Osteoblast (primary cell): ENCODE measurements at regions not wholly inside any gene's neighbourhood (a gene's known extent, or its start where the extent isn't known, plus 50 kb on each side); places are given as distances from the start of the nearest gene placed in this dataset.

Source experiments
- DNase-seq: peaks from one replicate; pipeline ENCODE4 v3.0.0; 2011; ENCODE audit warnings: low spot score, mixed read lengths; ENCODE audit not compliant: insufficient read length; ENCODE audit errors: missing footprints
- H2AFZ ChIP-seq: 2 replicates; pipeline ENCODE4 v1.6.0; 2011; ENCODE audit warnings: mild to moderate bottlenecking, low read length
- H3K27ac ChIP-seq: 2 replicates; pipeline ENCODE4 v1.5.1; 2011; ENCODE audit warnings: mild to moderate bottlenecking, low read depth, low read length, moderate library complexity
- H3K27me3 ChIP-seq: 2 replicates; pipeline ENCODE4 v1.6.0; 2012; ENCODE audit warnings: mild to moderate bottlenecking, control low read depth, inconsistent platforms, low read length, moderate library complexity; ENCODE audit not compliant: insufficient read depth
- H3K36me3 ChIP-seq: 2 replicates; pipeline ENCODE4 v1.5.1; 2011; ENCODE audit warnings: mild to moderate bottlenecking, low read length, control low read depth, moderate library complexity; ENCODE audit not compliant: insufficient read depth
- H3K4me1 ChIP-seq: 2 replicates; pipeline ENCODE4 v1.5.1; 2011; ENCODE audit warnings: mild to moderate bottlenecking, low read length, control low read depth, moderate library complexity; ENCODE audit not compliant: insufficient read depth
- H3K4me2 ChIP-seq: 2 replicates; pipeline ENCODE4 v1.6.0; 2011; ENCODE audit warnings: mild to moderate bottlenecking, low read length; ENCODE audit not compliant: insufficient read depth
- H3K4me3 ChIP-seq: fragments of 200-600 bp; sonication (generic); 3 replicates; pipeline ENCODE4 v1.5.1; 2012; ENCODE audit warnings: mild to moderate bottlenecking, low read length, inconsistent platforms; ENCODE audit not compliant: insufficient read depth
- H3K79me2 ChIP-seq: 2 replicates; pipeline ENCODE4 v1.6.0; 2012; ENCODE audit warnings: mild to moderate bottlenecking, low read length, control low read depth, inconsistent platforms; ENCODE audit not compliant: insufficient read depth
- H3K9me3 ChIP-seq: 2 replicates; pipeline ENCODE4 v1.5.1; 2011; ENCODE audit warnings: low read depth, low read length, control low read depth
- H4K20me1 ChIP-seq: 2 replicates; pipeline ENCODE4 v1.6.0; 2012; ENCODE audit warnings: mild to moderate bottlenecking, low read length, control low read depth; ENCODE audit not compliant: insufficient read depth
- CTCF ChIP-seq: IDR thresholded peaks from 2 replicates; pipeline ENCODE4 v1.5.1; 2011; ENCODE audit warnings: mild to moderate bottlenecking, low read depth, low read length, moderate library complexity; ENCODE audit errors: extremely low read depth

- Histone ChIP-seq H3K9me3 (no peaks in the 10 kb centered on the region), H3K27me3 (no peaks in the 10 kb centered on the region), H2AFZ (no peak overlapping the region), H3K4me1 (no peaks in the 10 kb centered on the region), H3K4me2 (no peak overlapping the region), H3K4me3 (no peak overlapping the region), H4K20me1 (no peaks in the 10 kb centered on the region), H3K36me3 (no peaks in the 10 kb centered on the region), H3K79me2 (no peaks in the 10 kb centered on the region), H3K27ac (no peak overlapping the region)
- no peak for TF ChIP-seq CTCF
- DNase-seq, result no peak
Observed at GRCh38 chr7:24464861-24465260, 108.4 kb upstream of the PALS2 start.

- H3K79me2 ChIP-seq, result no peaks in the 10 kb centered on the region
- no peak for TF ChIP-seq CTCF
- no peaks in the 10 kb centered on the region for H3K9me3 ChIP-seq
- no peak overlapping the region for H2AFZ ChIP-seq
- H3K27me3 ChIP-seq, result no peaks in the 10 kb centered on the region
- H3K36me3 ChIP-seq, result no peaks in the 10 kb centered on the region
- DNase-seq, result no peak
- H3K4me3 ChIP-seq, result no peak overlapping the region
- H3K27ac ChIP-seq, result no peak overlapping the region
- no peaks in the 10 kb centered on the region for H4K20me1 ChIP-seq
- no peak overlapping the region for H3K4me2 ChIP-seq
- H3K4me1 ChIP-seq, result no peaks in the 10 kb centered on the region
Observed at GRCh38 chr7:24466168-24466768, 107.0 kb upstream of the PALS2 start.

- H2AFZ ChIP-seq, result no peak overlapping the region
Observed at GRCh38 chr7:24469118-24469517, 104.1 kb upstream of the PALS2 start.

GRCh38 chr7:24472093-24472492 lies 101.2 kb upstream of the PALS2 start:
- DNase-seq, result no peak
- Histone ChIP-seq H3K27me3 (no peaks in the 10 kb centered on the region), H3K4me1 (peaks cover 9% of the 10 kb centered on the region), H3K27ac (no peak overlapping the region), H4K20me1 (no peaks in the 10 kb centered on the region), H3K36me3 (no peaks in the 10 kb centered on the region), H3K9me3 (no peaks in the 10 kb centered on the region), H3K79me2 (no peaks in the 10 kb centered on the region), H3K4me3 (no peak overlapping the region), H2AFZ (no peak overlapping the region), H3K4me2 (no peak overlapping the region)
- no peak for TF ChIP-seq CTCF

More at GRCh38 chr7:24469118-24469517, 104.1 kb upstream of the PALS2 start:
- no peak overlapping the region for H3K4me3 ChIP-seq
- no peaks in the 10 kb centered on the region for H3K79me2 ChIP-seq
- H3K27ac ChIP-seq, result no peak overlapping the region
- no peaks in the 10 kb centered on the region for H3K9me3 ChIP-seq
- DNase-seq, result no peak
- TF ChIP-seq CTCF, result no peak
- H4K20me1 ChIP-seq, result no peaks in the 10 kb centered on the region
- no peak overlapping the region for H3K4me2 ChIP-seq
- no peaks in the 10 kb centered on the region for H3K27me3 ChIP-seq
- no peaks in the 10 kb centered on the region for H3K36me3 ChIP-seq
- H3K4me1 ChIP-seq, result no peaks in the 10 kb centered on the region
